ENCODE measurements at regions not wholly inside any gene's neighbourhood (a gene's known extent, or its start where the extent isn't known, plus 50 kb on each side); places are given as distances from the start of the nearest gene placed in this dataset.
A peak's percentile ranks its signal among the peaks of the same experiment; 100 is the strongest.
"Not testable (repeated sequence)": the region's sequence is repeated elsewhere in the genome, so short reads cannot be mapped to it uniquely, and the experiment has no call there.

DNA sequence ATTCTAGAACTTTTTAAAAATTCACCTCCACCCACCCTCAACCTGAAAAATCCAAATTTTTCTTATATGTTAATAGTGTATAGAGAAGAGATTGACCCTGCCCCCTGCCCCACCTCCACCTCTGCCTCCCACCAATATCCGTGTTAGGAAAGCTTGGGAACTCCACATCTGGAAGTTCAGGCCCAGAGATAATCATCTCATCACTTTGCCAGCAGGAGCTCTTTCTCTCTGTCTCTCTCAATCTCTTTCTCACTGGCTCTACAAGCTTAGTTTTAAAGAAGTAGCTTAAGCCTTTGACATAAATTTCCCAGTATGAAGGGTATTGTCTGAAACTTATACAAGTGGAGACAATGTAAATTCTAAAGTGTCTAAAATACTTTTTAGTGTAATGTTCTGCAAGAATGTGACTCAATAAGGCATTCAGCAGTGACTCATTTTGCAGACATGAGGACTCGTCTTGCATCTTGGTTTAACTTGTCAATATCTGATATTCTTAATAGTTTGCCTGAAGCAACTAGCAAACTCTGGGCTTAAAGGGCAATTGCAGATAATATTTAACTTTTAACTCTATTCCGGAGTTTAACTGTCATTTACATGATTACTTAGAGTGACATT lies 299.8 kb upstream of the EPHA3 start:
- DNase-seq (ENCODE audit: low read depth): peak; percentile 59

DNA sequence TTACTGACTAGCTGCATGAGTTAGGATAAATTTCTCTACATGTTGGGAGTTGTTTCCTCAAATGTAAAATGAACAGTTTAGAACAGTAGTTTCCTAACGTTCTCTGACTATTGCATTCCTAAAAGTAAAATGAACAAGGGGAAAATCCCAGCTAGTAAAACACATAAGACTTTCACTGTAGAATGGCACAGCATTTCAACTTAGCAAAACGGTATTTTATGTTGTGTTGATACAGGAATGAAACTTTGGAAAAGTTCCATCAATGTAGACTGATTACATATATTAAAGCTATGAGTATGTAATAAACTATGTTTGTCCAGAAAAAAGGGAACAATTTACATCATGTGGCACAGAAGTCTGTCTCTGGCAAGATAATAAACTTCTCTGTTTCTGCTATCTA lies 297.4 kb upstream of the EPHA3 start:
- peak; percentile 9 for DNase-seq (ENCODE audit: low read depth)

DNA sequence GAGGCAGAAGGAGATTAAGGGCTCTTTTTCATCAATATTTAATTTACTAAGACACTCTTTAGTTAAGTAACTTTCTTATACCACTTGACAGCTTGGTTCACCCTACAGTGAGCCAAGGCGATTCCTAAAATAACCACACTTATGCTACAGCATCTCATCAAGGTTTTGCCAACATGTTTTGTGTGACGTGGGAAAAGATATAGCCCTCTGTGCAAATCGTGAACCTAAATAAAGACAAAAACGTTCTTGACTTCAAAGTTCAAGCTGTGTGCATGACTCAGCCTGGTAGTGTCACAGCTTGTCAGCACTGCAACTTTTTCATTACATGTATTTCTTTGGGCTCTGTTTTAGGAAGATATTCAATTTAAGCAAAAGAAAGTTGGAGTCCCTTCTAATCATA lies 297.0 kb upstream of the EPHA3 start:
- DNase-seq (ENCODE audit: low read depth): peak; percentile 35

DNA sequence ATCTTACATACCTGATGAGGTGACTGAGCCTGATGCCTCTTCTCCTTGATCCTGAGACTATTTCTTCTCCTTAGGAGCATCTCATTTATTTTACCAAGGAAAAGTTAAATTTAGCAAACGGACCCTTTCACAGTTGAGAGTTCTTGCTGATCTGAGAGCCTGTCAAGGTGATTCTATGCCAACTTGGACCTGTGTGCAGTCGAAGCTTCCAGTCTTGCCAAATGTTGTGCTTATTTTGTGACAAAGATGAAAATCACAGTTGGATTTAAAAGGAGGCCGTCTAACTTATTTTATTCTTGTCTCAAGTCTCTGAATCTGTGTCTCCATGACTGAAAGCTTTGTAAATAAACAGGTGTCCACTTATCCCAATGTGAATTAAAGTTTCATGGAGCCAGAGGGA lies 296.3 kb upstream of the EPHA3 start:
- DNase-seq (ENCODE audit: low read depth): no peak

DNA sequence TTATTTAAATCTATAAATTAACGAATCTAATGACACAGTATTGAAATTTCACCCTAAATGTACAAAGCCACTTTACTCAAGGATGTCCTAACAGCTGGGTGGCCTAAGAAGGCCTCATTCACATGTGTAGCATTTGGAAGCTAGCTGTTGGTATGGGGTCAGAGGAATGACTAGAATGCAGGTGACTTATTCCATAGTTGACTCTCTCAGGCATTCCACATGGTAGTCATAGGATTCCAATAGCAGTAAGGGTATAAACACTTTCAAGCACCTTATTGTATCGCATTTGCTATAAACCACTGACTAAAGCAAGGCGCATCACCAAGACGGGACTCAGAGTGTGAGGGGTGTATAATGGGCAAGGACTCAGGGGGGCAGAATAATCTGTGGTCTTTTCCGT lies 294.8 kb upstream of the EPHA3 start:
- no peak for DNase-seq (ENCODE audit: low read depth)

DNA sequence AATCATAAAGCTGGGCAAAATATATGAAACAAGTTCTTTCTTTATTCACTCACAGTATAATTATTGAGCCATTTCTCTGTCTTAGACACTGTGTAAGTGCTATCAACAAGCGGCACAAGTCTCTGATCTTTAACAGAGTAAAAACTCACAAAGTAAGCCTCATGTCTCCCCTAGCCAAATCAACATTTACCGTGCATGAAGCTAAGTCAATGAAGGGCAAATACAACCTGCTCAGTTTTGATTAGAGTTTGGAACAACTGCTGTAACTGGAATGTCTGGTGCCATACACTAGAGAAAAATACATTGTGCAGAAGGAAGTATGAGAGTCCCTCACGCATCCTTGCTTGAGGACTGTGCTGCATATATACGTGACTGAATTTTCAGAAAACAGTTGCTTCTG lies 291.0 kb upstream of the EPHA3 start:
- DNase-seq (ENCODE audit: low read depth): no peak

DNA sequence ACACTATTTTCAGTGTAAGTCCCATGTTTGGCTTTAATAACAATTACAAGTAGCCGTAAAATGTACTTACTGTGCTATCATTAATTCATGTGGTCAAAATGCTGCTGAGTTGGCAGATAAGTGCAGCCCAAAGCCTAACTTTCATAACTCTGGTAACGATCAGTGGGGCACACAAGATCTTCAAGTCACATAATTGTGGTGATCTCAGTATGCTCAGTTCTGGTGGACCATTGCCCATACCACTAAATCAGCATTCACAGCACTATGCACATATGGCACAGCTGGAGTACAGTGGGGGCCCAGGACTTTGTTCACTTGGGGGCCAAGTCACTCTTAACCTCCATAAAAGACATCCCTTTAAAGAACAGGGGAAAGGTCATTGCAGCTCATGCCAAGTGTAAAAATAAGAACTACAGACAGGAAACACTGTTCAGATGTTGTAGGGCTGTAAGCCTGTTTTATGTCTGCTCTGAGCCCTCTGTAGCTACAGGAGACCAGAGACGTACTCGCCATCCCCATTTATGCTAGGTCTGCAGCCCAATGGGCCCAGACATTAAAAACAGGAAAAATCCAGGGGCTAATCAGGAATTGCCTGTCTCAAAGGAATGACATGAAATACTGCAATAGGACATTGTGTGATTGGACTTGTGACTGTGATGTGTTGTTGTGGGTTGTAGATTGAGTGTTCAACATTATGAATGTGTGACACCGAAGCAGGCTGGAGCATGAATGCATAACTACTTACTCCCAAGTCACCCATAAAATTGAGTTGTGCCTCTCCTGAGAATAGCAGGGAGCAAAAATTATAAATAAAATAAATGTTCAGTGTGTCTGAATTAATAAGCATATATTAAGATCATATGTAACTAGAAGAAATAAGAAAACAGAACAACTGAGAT lies 282.5 kb upstream of the EPHA3 start:
- DNase-seq (ENCODE audit: low read depth): no peak

DNA sequence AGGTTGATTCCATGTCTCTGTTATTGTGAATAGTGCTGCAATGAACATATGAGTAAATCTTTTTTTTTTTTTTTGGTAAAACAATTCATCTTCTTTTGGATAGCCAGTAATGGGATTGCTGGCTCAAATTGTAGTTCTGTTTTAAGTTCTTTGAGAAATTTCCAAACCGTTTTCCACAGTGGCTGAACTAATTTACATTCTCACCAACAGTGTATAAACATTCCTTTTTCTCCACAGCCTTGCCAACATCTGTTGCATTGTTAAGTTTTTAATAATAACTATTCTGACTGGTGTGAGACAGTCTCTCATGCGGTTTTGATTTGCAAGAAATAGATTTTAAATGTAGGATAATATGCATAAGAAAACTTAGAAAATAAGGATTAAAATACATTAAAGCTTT lies 279.0 kb upstream of the EPHA3 start:
- no peak for DNase-seq (ENCODE audit: low read depth)

DNA sequence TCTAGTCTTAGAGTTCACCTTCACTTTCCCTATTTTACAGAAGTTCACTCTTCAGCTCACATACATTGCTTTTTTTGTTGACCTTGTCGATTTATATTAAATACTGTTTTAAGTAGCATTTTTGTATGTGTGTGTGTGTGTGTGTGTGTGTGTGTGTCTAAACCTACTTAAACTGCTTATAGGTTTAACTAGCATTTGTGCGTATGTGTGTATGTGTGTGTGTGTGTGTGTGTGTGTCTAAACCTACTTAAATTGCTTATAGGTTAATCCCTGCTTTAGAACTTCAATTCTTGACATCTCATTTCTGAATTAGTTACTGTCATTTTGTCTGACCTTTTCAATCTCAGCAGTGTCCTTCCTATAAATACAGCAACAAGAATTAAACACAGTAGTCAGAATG lies 254.8 kb upstream of the EPHA3 start:
- no peak for DNase-seq (ENCODE audit: low read depth)

DNA sequence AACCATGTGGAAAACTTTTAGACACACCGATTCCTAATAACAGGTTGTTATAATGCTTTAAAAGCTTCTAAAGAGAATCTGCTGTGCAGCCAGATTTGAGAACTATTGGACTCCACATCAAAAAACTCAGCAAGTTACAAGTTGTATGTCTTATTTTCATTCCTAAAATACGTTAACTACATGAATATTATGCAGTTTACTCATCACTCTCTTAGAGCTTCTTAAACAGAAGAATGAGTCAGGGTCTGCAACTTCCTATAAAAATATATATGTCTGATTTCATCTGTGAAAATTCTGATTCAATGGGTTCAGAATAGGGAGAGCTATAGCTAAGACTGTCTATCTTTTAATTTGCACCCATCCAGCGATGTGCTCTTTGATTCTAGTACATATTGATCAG lies 244.2 kb upstream of the EPHA3 start:
- no peak for DNase-seq (ENCODE audit: low read depth)

DNA sequence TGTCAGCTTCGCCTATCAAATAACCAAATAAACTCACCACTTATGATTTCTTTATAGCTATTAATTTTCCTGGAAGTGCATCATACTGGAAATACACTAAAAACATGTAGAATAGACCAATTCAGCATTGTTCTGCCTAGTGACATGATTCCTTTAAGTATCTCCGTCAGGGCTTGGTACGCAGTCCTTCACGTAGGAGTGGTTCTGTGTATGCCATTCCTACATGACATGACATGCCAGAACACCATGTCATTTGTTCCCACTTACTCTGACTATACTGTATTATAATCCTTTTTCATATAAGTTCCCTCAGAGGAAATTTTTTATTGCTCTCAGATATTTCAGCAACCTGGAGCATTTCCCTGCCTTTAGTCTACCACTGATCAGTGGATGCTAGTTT lies 230.7 kb upstream of the EPHA3 start:
- no peak for DNase-seq (ENCODE audit: low read depth)

DNA sequence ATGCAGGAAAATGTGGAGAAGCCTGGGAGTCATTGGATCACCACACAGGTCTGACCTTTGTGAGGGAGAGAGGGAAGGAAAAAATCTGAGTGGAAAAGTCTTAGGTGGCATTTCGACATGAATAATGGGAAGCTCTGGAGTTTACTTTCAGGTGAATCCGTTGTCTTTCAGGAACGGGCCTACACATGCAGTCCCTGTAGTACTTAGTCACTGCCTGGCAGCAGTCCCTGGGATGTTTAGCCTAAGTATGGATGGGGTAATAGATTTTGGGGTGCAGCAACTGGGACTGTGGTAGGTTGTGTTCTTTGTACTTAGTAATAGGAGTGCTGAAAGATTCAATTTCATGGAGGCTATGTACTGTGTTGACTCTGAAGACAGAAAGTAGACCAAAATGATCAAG lies 227.5 kb upstream of the EPHA3 start:
- DNase-seq (ENCODE audit: low read depth): no peak

DNA sequence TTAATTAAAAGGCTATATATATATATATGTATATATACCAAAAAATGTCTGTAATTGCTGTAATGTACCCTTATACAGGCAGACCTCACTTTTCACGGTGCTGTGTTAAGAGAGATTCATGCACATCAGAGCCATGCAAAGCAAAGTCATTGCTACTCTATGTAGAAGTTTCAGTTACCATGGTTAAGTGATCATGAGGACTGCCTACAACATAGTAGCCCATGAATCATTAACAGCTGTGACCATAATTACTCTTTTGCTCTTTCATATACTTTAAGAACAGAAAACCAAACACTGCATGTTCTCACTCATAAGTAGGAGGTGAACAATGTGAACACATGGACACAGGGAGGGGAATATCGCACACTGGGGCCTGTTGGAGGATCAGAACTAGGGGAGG lies 225.3 kb upstream of the EPHA3 start:
- no peak for DNase-seq (ENCODE audit: low read depth)

DNA sequence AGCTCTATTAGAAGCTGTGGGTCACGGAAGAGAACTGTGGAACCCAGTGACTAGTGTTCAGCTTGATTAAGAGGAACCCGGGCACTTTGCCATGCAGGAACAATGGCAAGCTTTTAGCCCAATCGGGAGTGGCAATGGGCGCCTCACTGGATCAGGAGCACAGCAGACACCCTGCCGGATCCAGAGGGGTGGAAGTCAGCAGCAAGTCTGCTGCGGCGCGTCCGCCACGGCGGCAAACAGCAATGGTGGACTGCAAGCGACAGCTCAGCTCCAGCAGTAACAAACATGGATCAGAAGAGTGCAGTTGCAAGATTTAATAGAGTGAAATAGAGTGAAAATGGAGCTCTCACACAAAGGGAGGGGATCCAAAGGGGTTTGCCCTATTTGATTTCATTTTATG lies 220.8 kb upstream of the EPHA3 start:
- not testable (repeated sequence) for DNase-seq (ENCODE audit: low read depth)

DNA sequence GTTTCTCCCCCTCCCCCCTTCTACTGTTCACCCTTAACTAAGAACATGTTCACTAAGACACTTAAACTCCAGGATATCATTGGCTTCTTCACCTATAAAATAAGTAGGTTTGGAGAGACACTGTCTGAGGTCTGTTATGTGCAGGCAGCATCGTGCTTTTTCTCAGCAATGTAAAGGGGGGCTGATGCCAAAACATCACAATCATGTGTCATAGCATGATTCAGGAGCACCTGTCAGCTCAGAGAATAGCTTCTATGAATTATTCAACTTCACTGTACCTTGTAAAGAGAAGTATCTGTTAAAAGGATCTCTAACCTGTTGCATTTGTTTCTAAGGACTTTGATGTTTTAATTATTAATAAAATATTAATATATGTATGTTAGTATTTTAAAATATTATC lies 211.4 kb upstream of the EPHA3 start:
- DNase-seq (ENCODE audit: low read depth): no peak

DNA sequence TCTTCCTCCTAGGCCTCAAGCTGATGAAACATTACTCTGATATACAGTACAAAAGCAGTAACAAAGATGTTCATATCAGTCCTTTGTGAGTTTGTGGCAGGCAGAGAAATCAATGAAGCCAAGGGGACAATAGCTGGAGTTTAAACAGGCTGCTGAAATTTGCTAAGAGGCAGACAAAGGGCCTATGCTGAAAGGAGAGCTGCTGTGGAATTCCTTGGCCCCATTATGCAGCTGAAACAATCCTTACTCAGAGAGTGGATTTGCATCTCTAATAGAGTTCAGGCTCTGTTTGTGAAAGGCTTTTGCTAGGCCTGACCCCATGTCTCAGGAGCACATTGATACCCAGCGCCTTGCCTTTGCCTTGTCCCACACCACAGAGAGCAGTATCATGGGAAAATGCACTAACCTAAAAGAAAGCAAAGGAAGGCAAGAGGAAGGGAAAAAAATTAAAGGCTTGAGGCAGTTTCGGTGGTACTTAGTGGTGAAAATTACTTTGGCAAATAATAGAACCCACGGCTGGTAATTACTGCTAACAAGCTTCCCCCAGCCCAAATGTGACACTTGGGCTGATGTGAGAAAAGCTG lies 195.0 kb upstream of the EPHA3 start:
- DNase-seq (ENCODE audit: low read depth): no peak

DNA sequence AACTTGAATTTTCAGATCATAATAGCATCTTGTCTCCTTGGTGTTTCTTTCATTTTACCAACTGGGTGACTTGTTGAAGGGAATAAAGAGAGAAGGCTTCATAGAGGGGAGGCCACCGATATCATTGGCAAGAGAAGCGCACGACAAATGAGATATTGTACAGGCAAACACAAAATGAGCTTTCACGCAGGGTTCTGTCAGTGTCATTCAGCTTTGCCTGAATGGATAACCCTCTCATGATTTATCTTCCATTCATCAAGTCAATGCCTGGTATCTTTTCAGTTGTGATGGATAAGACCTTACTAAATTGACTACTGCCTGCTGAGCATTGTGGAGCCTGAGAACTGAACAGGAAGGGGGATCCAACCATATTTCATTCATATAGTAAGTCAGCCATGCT lies 188.6 kb upstream of the EPHA3 start:
- DNase-seq (ENCODE audit: low read depth): no peak

DNA sequence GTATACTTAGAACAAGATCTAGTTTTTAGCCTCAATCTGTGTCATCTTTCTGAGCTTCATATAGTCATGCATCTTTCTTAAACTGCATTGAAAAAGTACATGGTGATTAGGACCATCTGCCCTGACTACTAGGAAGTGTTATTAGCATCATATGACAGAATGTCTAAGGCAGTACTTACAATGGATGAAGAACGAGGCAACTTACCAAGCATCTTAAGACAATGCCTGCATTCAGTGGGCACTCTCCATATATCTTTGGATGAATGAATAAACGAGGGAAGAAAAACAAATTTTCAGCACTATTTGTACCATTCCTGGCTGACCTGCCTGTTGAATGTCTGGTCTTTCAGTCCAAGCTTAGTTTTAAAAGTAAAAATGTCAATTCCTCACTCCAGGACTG lies 185.4 kb upstream of the EPHA3 start:
- no peak for DNase-seq (ENCODE audit: low read depth)

DNA sequence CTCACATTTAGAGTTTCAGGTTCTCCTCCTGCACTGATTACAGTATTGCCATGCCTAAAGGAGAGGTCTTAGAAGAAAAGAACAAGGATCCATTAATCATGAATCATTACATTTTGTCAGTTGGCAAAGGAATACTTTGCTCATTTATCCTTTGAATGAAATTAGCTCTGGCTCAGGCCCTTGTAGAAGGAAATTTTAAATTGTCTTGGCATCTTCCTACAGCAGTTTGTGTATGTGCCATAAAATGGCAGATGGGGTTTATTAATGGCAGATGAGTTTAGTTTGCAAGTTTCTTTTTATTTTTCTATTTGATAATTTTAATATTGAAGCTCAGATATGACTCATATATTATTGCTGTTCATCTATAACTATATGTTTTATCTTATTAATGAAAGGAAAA lies 181.2 kb upstream of the EPHA3 start:
- DNase-seq (ENCODE audit: low read depth): no peak

DNA sequence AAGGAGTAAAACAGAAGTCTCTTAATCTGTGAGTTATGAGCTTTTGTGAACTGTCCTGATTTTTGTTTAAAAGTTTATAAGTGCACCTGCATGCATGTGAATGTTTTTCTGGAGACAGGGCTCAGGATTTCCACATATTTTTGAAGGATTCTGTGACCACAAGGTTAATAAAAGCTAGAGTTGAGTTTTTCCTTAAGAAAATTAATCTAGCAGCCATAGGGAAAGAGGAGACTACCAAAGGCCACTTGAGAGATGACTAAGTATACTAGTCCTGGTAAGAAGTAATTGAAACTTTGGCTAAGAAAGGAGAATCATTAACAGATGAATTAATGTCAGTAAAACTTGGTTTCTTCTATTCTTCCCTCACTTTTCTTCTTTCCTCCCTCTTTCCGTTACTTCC lies 176.8 kb upstream of the EPHA3 start:
- no peak for DNase-seq (ENCODE audit: low read depth)

DNA sequence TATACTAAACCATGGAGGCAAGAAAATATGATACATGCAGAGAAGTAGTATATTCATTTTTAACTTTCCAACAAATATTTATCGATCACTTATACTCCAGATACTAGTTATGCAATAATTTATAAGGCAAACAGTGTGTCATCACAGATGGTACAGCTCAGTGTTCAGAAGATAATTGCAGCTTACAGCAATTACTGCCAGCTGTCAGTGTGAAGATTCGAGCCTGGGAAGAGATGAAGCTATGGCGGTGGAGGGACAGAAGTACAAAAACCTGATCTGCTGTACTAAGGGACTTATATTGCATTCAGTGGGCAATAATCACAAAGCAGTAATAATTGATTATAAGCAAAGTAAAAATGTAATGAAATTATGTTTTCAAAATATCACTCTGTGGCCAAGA lies 170.6 kb upstream of the EPHA3 start:
- DNase-seq (ENCODE audit: low read depth): no peak

DNA sequence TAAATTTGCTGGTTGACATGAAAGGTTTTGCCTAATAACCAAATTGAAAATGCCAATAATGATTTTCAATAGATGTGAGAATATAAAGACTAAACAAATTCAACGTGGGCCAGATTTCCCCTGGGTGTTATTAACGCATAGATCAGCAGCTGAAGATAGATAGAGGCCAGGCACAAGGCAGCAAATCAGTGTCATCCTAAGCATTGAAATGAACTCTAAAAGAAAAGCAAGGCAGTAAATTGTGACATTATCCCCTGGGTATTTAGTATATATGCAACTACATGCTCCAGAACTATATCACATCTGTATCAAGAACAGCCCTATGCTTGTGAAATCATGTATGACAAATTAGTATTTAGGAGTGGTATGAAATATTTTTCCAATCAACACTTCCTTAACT lies 167.1 kb upstream of the EPHA3 start:
- no peak for DNase-seq (ENCODE audit: low read depth)

DNA sequence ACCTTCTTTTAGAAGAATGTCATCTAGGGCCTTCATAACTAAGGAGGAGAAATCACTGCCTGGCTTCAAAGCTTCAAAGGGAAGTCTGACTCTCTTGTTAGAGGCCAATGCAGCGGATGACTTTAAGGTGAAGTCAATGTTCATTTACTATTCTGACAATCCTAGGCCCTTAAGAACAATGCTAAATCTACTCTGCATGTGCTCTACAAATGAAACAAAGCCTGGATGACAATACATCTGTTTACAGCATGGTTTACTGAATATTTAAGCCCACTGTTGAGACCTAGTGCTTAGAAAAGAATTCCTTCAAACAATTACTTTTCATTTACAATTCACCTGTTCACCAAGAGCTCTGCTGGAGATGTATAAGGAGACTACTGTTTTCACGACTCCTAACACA lies 160.4 kb upstream of the EPHA3 start:
- DNase-seq (ENCODE audit: low read depth): no peak

DNA sequence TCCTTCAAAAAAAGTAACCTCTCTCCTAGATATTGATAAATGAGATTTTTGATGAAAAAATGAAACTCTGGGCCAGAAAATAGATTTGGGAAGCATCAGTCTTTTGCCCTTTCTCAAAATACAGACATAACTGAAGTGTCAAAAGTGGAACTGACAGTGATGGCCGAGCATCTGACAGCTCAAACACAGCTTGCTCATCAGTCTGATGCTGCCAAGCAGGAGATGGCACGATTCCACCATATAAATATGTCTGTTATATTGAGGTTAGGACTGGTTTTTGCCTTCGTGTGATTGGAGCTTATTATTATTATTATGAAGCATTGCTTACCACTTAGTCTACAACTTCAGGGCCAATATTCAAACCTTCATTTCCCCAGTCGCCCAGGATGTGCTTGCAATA lies 152.6 kb upstream of the EPHA3 start:
- no peak for DNase-seq (ENCODE audit: low read depth)

Measured in iris pigment epithelial cell (primary cell).